8988T (cell line): ENCODE measurements at regions not wholly inside any gene's neighbourhood (a gene's known extent, or its start where the extent isn't known, plus 50 kb on each side); places are given as distances from the start of the nearest gene placed in this dataset.
A peak's percentile ranks its signal among the peaks of the same experiment; 100 is the strongest.
"Not testable (repeated sequence)": the region's sequence is repeated elsewhere in the genome, so short reads cannot be mapped to it uniquely, and the experiment has no call there.

ENCODE experiments used
- DNase-seq: peaks from one replicate; pipeline ENCODE4 v3.0.0; 2011

DNA sequence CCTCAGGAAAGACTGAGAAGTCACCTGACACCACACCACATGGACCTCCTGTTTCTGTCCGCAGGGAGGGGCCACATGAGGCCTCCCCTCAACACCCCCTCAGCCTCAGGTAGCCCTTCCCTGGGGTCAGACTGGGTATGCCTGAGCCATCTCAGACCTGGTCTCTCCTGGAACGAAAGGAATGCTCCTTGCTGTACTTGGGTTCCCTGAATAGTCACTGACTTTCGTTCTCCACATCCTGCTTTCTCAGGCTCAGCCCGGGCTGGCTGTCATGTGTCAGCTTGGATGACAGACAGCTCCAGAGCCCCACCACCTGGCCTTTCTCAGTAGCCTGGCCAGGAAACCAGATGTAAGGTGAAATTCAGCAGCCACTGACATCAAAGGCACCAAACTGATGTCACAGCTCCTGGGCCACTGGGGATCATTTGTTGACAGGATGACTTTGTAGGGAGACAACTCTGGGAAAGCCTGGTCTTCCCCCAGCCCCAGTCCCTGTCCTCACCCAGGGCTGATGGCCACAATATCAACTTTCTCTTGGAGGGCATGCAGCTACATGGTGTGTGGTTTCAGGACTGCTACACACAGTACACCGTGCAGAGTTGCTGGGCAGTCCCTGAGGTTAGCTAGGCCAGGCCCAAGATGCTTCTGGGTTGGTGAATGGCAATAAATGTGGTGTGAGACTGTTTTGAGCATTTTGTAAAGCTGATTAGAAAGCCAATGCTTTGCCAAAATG, 141.4 kb upstream of the MRPS22 start:
- peak; percentile 63 for DNase-seq

- no peak for DNase-seq
These were observed 140.9 kb upstream of the MRPS22 start for GRCh38 chr3:139202959-139203349.

- no peak for DNase-seq
These were observed 140.1 kb upstream of the MRPS22 start for GRCh38 chr3:139203752-139204151.

DNA sequence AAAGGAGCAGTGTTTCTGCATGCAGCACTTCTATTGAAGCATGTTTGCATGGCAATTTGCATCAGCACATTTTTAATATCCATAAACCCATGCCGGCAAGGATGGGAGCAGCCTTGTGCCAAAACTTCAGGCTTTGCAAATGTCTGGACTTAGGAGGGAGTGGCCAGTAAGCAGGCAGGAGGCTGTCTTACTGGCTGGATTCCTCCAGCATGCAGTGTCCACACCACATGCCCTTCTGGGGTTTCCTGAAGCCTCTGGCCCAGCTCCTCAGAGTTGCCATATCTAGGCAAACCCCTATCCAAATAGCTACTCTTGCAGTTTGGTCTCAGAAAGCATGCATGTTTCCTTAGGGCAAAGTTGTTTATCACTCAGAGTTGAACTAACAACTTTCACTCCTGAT, 139.1 kb upstream of the MRPS22 start:
- DNase-seq, result no peak

DNA sequence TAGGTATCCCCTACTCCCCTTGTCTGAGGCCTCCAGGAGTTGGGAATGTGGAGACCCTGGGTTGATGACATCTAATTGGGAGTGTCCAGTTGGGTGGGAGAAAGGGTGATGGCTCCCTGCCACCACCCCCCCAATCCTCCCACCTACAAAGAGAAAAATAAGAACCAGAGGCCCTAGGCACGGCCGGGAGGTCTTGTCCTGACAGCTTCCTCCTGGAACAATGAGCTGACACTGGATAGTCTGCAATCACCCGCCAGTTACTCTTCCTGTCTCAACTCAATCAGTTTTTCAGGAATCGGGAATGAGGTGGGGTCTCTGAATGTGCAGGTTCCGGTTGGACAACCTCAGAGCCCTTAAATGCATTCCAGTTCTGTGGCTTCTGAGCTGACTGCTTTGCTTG, 129.9 kb upstream of the MRPS22 start:
- DNase-seq, result no peak

DNA sequence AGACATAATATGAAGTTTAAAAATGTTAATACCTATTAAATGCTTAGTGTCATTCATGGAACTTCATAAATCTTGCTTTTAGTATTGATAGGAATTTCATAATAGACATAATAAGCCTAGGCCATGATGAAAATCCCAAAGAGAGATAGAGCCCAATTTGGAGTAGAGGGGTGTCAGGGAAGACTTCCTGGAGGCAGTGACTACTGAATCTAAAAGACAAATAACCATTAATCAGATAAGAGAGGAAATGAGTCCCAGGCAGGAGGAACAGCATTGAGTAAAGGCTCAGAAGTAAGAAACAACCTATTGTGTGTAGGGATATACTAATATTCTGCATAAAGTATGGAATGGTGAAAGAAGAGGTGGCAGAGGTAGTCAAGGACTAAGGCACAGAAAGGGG, 126.9 kb upstream of the MRPS22 start:
- no peak for DNase-seq

DNA sequence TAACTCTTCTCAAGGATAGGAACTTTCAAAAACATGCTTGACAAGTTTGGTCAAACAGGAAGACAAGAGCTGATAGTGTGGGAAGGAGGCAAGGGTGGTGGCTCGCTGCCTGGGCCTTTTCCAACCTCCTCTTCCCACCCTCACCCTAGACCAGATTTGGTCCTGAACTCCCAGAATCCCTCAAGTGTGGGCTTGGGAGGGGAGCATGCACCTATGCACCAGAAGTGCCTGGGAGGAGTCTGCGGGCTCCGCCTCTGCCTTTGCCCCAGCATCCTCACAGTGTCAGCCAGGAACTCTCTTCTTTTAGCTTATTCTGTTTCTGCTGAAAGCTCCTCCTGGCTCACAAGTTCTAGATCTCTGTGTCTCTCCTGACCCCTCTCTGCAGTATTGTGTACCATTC, 126.2 kb upstream of the MRPS22 start:
- DNase-seq, result no peak

GRCh38 chr3:139218046-139218445, 125.8 kb upstream of the MRPS22 start:
- no peak for DNase-seq

DNA sequence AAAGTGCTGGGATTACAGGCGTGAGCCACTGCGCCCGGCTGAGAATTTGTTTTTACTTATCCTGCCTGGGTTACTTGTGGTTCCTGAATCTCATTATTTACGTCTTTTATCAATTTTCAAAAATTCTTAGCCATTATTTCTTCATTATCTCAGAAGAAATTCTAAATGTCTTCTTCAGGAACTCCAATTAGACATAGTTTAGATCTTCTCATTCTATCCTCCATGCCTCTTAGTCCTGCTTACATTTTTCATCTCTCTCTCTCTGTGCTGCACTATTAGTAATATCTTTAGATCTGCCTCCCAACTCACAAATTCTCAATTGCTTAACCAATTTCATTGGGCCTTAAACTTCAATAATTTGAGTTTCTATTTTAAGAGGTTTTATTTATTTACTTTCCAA, 124.4 kb upstream of the MRPS22 start:
- no peak for DNase-seq

GRCh38 chr3:139222100-139222657, 121.6 kb upstream of the MRPS22 start:
- DNase-seq, result no peak

- DNase-seq, result no peak
These were observed 118.3 kb upstream of the MRPS22 start for GRCh38 chr3:139225548-139225947.

GRCh38 chr3:139226731-139227130, 117.1 kb upstream of the MRPS22 start:
- no peak for DNase-seq

GRCh38 chr3:139227165-139227564, 116.7 kb upstream of the MRPS22 start:
- DNase-seq, result no peak

- DNase-seq, result no peak
These were observed 116.0 kb upstream of the MRPS22 start for GRCh38 chr3:139227827-139228226.

GRCh38 chr3:139230391-139230790, 113.4 kb upstream of the MRPS22 start:
- no peak for DNase-seq

DNA sequence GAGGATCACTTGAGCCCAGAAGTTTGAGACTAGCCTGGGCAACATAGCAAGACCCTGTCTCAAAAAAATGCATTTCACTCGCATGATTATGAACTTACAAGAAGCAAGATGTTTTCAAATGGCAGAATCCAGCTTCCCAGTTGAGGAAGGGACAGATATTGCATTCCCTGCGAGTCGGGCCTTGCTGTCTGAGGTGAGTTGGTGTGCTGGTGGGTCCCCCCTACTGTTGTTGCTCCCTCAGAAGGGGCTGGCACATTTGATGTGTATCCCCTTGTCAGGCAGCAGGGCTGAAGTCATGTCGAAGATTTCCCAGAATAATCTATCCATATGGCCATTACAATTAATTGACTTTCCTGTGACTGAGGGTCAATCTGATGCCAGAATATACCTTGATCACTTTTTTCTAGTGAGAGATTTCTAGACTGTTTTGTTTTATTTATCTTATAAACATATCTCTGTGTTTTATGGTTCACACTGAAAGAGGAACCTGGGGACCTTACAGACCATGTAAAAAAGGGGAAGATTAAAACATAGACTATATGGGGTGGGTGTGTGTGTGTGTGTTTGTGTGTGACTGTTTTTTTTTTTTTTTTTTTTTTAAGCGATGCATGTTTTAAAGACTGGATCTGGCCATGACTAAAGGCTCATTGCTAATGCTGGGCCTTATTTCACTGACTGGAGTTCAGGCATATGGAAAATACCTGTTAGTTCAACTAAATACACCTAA, 112.1 kb upstream of the MRPS22 start:
- DNase-seq, result no peak

GRCh38 chr3:139232341-139232740, 111.5 kb upstream of the MRPS22 start:
- not testable (repeated sequence) for DNase-seq

GRCh38 chr3:139234491-139234890, 109.3 kb upstream of the MRPS22 start:
- no peak for DNase-seq

- no peak for DNase-seq
These were observed 108.6 kb upstream of the MRPS22 start for GRCh38 chr3:139235192-139235591.

DNA sequence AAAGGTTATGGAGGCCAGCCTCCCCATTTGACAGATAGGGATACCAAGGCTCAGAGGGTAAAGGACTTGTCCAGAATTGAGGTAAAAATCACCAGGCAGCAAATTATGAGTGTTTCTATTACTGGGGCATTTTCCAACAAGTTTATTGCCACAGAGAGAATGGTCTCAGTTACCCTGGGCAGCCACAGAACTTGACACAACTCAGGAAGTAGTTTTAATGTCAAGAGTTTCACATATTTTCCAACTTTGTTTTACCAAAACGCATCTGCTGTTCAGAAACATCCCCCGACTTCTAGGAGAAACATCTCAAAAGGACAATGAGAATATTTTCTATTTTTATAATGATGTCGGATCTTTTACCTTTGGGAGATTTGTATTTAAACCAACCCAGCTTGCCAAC, 107.5 kb upstream of the MRPS22 start:
- DNase-seq, result no peak

- no peak for DNase-seq
These were observed 105.4 kb upstream of the MRPS22 start for GRCh38 chr3:139238281-139239030.

GRCh38 chr3:139239550-139239949, 104.3 kb upstream of the MRPS22 start:
- DNase-seq, result no peak

GRCh38 chr3:139241783-139242182, 102.0 kb upstream of the MRPS22 start:
- no peak for DNase-seq

- DNase-seq, result no peak
These were observed 100.1 kb upstream of the MRPS22 start for GRCh38 chr3:139243710-139244109.
